ENCODE measurements at regions not wholly inside any gene's neighbourhood (a gene's known extent, or its start where the extent isn't known, plus 50 kb on each side); places are given as distances from the start of the nearest gene placed in this dataset.

DNA sequence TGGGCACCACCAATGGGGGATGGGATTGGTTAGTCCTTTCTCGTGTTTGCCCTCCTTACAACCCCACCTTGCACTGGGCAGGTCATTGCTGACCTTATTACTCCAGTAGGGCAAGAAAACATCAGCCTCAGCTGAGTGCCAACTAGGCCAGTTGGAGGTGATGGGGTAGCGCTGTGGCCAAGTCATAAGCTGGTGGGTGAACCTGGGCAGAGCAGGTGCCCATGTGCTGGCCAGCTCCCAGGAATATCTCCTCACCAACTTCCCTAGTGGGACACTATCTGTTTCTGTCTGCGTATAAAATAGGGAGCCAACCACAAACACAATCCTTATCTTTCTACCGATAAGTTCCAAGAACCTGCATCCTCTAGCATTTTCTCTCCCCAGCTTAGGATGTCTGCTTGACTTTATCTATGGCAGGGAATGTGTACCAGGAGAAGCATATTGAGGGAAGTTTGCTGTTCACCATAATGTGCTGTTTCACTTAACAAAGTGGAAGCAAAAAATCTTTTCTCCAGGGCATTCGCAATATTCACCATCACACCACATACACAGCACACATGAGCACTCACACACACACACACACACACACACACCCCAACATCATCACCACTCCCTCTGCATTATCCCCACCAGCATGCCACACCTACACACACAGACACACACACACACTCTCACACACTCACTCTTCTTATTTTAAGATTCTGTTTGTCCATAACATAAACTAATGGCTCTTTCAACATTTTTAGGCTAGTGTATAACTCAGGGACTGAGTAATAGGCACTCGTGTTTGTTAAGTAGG, 390.0 kb downstream of the ENC1 start:
- no peak for DNase-seq

DNA sequence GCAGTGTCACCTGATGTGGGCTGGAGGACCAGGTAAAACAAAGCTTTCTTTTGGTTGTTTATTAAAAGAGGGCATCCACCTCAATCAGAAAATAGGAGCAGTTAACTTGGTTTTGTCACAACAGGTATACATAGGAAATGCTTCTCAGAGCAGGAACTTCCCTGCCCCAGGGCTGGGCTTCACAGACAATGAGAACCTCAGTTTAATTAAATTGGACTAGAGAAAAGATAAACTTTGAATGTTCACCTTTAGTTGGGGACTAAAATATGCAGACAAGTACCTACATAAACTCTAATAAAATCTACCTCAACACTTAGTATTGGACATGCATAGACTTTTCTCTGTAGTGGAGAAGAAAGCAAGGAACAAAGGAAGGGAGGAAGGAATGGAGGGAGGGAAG, 392.0 kb downstream of the ENC1 start:
- DNase-seq: no peak

DNA sequence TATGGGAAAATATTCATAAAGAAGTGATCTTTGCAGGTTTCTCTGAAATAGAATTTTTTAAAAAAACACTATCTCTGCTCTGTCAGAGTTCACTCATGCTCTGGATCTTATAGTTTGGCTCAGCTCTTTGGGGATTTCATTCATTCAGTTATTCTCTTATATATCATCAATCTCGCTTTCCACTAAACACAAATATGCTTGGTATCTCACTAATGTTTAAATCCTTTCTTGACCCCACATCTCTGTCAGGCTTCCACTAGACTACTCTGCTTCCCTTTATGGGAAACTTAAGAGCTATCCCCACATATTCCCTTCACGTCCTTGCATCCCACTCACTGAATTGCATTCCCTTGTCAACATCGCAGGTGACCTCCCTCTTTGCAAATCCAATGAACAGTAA, 396.1 kb downstream of the ENC1 start:
- DNase-seq: peak; percentile 54

DNA sequence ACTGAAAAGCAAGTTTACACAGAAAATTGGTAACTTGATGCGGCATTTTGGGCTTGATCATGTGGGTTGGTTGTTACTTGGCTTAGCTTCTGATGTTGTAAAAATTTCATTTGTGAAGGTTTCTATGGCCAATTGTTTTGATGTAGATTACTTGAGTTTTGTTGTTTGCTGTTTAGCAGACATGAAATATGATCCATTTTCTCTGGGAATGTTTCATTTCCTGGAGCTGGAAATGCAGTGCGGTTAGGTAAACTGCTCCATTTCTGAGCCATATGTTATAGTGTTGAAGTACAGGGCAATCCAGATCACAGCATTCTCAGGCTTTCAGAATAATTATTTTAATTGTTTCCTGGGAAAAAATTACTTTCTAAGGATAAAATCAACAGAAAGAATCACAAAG, 396.9 kb downstream of the ENC1 start:
- peak; percentile 59 for DNase-seq

DNA sequence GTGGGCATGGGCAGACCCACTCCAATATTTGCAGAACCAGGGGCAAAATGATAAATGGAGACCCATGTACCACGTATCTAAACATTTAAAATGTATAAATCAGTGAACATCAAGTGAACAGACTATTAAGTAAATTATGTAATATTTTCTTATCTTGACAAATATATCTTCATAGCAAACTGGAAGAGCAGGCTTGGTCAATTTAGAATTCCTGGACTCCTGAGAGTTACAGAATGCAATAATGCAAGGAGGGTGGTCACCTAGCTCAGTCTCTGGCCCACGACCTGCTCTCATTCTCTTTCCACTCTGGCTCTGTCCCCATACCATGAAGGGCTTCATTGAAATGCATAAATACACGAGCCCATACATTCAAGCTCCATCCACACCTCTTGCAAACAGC, 398.0 kb downstream of the ENC1 start:
- no peak for DNase-seq

DNA sequence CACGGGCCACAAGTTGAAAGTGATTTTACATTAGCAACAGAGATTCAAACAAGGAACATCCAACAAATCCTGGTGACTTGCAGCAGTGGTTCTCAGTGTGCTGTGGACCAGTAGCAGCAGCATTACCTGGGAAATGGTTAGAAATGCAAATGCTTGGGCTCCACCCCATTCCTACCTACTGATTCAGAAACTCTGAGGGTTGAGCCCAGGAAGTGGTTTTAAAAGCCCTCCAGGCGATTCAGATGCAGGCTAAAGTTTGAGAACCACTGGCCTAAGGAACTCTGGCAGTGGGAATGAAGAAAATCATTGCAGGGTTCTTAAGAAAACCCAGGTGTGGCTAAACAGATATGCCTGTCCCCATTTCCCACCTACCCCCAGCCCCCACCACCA, 398.8 kb downstream of the ENC1 start:
- peak; percentile 61 for DNase-seq

DNA sequence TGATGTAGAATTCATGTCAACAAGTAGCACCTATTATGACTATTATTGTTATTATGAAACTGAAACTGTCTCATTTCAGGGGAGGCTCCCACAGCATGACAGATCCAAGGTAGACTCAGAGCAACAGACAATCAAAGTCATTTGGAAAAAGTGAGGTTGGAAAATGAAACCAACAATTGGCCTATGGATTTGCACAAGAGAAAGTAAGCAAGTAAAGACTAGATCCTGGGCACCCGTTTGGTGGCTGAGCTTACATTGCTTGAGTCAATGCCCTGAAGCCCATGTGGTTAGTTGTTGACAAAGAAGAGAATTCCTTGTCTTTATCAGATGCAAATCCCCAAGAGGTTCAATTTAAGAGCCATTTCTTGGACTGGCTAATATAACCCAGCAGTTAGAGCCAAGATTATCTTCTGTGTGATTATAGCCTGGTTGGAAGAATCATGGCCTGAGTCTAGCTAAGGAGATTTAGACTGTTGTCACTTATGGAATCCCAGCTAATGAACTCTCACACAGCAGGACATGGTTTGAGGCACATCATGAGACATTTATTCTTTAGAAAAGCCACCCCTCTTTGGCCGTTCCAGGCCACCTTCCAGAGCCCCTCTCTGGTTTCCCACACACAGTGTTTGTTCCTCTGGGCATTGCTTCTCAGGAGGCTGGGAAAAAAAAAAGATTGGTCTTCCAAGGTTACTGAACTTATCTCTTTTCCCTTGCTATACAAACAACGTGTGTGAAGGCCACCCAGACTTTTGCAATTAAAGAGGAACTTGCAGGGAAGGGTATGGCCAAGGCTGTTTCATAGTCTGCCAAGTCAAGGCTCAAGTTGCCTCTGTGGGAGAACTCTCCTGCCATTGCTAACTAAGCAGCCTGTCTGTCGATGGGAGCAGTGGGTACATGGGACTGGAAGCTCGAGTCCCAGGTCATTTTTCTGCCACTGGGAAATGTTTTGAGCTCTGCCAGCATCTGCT, 399.5 kb downstream of the ENC1 start:
- DNase-seq: no peak

DNA sequence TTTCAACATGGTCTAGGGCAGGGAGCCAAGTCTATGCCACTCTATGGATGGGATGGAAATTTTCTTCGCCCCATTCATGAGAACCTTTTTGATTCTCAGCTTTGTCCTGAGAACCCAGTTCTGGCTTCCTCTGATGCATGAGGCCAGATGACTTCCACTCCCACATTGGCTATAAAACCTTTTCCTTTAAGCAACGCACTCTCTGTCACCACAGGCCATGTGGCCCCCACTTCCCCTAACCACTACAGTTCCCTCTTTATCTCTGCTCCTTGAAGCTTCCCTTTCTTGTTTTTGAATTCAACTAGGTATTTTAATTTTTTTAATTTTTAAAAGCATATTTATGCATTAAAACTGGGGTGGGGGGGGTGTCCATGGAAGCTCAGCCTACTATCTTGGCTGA, 401.3 kb downstream of the ENC1 start:
- DNase-seq: no peak

DNA sequence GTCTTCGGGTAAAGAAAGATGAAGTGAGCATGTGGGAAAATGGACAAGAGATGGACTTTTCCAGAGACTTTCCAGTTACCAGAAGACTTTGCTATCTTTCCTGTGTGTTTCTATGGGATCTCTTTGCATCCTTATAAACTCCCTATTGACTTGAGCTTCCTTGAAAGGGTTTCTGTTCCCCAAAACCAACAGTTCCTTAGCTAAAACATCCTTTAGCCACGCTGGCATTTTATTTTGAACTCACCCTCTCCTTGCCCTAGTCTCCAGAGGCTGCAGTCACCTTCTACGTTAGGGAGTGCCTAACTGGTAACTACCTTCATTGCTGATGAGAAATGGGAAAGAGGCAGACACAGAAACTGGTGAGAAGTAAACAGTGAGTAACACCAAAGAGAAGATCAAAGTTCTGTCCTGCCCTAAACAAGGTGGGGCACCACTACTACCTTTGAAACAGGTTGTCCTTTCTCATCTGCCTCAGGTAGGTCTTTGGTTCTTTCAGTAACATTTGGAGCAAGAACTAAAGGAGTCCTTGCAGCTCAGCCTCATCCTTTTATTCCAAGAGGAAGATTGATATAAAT, 402.9 kb downstream of the ENC1 start:
- no peak for DNase-seq

DNA sequence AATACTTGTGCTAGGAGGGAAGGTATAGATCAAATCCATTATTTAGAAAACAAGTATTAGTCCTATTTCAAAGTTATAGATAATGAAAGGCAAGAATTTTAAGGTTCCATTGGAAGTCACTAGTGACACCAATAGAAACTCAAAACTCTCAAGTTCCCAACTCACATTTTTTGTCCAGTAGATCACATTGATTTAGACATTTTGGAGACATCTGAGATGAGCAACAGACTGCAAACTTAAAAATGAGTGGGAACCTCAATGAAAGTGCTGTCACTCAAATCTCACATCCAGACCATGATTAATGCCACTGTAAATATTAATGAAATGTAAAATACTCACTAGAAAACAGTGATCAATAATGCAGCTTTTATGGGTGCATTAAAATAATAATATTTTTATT, 405.0 kb downstream of the ENC1 start:
- DNase-seq: peak; percentile 40

DNA sequence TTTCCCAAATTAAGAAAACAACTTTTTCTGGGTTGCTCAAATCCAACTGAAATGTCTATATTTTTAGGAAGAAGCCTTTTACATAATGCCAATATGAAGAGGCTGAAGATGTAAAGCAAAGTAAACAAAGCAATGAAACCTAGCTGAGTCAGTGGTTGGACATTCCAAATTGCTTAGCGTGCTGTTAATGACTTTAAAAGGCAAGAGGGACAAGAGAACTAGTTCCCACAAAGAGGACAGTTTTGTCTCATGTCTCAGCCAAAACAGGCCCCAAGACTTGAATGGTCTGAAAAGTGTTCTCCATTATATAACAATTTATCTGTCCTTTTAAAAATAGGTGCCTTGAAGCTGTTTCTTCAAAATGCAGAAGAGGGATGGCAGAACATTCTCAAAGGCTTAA, 407.0 kb downstream of the ENC1 start:
- DNase-seq: peak; percentile 92

DNA sequence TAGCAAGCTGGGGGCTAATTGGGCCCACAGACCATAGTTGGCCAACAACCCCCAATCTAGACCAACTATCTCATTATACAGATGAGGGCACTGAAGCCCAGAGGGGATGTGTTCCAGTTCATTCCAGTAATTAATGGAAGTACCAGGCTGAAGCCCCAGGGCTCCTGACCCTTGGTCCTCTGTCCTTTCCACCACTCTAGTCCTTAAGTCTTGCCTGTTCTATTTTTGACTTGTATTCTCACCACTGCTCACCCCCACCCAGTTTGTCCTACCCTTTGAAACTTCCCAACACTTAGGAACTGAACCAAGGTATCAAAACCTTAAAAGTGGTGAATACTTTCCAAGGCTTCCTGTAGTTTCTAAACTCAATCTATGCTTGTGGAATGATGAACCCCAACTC, 407.4 kb downstream of the ENC1 start:
- no peak for DNase-seq

DNA sequence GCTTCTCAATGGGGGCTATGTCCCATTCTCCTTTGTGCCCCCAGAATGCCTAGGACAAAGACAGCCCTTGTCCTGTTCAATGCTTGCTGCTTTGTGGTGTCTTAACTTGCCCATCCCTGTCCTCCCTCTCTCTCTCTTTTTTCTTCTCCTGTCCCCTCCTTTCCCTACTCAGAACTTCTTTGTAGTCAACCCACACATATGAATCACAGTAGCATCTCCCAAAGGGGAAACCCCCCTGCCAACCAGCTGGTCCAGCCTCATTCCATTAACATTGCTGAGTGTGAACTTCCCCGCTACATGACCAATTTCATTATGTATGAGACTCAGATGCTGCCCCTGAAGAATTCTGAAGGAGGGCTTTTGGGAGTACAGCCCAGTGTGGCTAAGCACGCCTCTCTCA, 408.3 kb downstream of the ENC1 start:
- peak; percentile 95 for DNase-seq

DNA sequence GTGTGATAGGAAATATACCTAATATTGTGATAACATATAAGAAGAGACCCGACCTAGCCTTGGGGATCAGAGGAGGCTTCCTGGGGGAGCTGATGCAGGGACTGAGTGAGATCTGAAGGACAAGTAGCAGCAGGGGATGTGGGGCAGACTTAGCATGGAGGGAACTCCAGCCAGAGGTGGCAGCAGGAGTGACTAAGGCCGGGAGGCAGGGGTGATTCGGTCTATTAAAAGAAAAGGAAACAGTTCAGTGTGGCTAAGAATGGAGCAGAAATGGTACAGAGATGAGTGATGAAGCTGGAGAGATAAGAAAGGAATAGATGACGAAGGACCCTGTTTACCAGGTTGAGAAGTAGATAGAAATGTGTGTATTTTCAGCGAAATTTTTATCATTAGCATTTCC, 408.8 kb downstream of the ENC1 start:
- peak; percentile 52 for DNase-seq

DNA sequence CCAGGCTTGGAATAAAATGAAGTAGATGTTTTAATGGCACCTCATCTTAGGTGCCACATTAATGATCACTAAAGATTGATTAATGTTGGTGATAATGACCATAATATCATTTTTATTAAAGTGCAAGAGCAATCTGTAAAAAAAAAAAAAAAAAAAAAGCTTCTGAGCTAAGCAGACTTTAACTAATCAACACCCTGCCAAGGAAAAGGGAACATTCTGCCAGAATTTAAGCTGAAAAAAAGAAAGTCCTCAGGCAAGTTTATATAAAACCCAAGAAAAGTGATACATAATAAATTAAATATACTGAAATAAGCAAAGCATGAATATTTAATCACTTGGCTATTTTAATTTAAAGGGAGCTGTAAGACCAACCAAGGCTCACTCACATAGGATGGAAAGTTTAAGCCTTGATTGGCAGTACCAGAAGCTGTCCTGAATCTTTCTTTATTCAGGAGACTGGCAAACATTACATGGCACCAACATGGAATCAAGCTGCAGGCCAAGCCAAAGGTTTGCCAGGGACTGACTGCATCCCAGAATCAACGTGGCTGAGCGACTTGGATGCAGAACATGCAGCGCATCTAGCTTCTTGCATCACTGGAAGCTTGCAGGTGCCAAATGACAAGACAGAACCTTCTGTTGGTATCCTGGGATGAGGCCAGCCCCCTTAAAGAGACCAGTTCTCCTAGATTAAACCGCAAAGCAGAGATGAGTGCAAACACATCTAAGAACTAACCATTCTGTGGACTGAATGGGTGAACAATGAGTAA, 413.6 kb downstream of the ENC1 start:
- DNase-seq: no peak

DNA sequence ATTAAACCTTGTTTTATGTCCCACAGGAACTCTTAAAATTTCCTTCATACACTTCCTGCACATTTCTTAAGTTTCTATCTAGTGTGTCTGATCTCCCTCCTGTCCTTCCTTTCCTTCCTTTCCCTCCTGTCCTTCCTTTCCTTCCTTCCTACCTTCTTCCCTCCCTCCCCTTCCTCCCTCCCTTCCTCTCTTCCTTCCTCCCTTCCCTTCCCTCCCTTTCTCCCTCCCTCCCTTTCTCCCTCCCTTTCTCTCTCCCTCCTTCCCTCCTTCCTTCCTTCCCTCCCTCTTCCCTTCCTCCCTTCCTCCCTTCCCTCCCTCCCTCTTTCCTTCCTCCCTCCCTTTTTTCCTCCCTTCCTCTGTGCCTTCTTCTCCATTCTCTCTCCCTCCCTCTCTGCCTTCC, 414.9 kb downstream of the ENC1 start:
- DNase-seq: no peak

DNA sequence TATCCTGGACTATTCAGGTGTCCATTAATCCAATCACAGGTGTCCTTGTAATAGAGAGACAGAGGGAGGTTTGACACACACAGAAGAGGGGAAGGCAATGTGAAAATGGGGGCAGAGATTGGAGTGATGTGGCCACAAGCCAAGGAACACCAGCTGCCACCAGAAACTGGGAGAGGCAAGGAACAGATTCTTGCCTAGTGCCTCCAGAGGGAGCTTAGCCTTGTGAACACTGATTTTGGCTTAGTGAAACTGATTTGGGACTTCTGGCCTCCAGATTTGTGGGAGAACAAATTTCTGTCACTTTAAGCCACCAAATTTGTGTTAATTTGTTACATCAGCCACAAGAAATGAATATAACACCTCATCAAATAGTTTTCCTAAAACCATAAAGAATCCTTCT, 416.2 kb downstream of the ENC1 start:
- no peak for DNase-seq

DNA sequence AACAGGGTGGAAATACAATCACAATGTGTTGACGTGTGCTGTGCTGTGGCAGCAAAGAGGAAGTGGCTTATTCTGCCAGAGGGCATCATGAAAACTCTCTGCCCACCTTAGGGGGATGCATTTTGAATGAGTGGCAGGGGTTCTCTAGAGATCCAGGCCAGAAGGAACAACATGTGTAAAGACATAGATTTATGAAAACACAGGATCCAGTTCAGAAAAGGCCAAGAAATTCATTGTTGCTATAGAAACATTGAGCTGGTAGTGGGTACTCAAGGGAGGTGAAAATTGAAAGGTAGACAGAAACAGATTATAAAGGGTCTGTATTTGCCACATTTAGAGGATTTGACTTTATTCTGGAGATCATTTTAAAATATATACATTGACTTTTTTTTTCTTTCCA, 417.7 kb downstream of the ENC1 start:
- no peak for DNase-seq

DNA sequence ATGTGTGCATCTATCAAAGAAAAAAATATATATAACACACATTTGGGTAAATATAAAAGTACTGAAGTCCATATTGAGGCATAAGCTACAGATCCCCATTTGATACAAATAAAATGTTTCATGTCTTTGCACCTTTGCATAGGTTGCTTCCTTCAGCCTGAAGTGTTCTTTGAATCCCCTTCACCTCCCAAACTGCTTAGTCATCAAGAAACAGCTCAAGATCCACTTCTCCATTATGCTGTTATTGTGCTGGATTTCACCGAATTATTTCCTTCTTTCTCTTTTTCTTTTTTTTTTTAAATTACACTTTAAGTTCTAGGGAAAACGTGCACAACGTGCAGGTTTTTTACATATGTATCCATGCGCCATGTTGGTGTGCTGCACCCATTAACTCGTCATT, 419.1 kb downstream of the ENC1 start:
- no peak for DNase-seq

DNA sequence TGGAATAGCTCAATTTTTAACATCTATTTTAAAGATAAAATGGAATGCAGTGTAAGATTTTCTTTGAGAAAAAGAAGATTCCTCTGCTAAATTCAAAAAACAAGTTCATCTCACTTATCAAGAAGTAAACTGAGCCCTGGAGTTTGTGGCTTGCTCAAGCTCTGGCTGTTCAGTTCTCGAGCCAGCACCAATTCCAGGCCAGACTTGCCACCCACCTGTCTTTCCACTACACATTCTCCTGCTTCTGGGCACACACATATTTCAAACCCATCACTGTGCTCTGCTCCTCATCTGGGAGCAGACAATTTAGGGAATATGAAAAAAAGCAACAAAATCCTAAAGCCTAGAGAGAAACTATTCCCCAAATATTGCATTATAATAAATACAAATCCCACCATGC, 424.5 kb downstream of the ENC1 start:
- DNase-seq: no peak

DNA sequence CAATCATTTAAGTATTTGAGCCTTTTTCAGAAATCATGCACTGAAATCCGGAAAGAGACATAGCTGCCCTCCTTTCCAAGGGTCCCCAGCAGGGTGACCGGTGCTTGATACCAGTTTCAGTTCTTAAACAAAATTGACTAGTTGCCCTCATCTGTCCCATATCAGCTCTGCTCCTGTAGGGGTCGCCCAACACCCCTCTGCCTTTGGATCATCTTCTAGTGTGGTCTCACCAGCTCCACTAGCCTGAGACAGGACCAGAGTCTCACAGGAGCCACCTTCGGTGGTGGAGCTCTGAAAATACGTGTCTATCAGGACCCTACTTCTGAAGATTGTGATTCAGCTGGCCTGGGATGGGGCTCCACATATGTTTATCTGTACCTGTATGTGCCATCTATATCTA, 428.2 kb downstream of the ENC1 start:
- peak; percentile 38 for DNase-seq

DNA sequence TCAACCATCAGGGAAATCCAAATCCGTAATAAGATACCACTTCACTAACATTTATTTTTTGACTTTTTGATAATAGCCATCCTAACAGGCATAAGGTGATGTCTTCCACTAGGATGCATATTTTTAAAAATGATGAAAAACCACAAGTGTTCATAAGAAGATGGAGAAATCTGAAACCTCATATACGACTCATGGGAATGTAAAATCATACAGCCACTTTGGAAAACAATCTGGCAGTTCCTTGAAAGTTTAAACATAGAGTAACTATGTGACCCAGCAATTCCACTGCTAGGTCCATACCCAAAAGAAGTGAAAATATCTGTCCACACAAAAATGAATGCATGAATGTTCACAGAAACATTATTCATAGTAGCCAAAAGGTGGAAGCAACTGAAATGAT, 431.0 kb downstream of the ENC1 start:
- peak; percentile 69 for DNase-seq

Data from fibroblast of skin of right biceps (primary cell).